ENCODE measurements at regions not wholly inside any gene's neighbourhood (a gene's known extent, or its start where the extent isn't known, plus 50 kb on each side); places are given as distances from the start of the nearest gene placed in this dataset.
"Not testable (repeated sequence)": the region's sequence is repeated elsewhere in the genome, so short reads cannot be mapped to it uniquely, and the experiment has no call there.

DNA sequence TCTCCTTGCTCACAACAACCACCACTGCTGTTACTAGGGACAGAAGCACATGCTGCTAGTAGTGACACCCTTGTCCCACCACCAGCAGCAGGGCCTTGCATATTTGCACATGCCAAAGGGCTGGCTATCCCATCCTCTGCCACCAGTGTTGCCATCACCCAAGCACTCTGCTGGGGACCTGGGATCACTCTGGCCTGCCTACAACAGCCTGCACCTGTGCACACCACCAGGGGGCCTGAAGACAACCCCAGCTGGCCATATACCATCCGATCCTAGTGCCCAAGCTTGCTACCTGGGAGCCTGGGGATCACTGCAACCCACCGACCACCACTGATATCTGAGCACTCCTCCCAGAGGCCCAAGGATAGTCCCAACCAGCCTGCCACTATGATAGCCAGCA, 99.9 kb upstream of the FANCL start:
- Histone ChIP-seq H3K27me3 (ENCODE audit: control insufficient read depth in 1 of 2, insufficient read depth in 2 of 2, low read length in 1 of 2) (peaks cover 0 to 2% of the 10 kb centered on the region in 2 donors), H3K36me3 (ENCODE audit: control insufficient read depth in 1 of 2, insufficient read depth in 2 of 2, low read length in 1 of 2) (no peaks in the 10 kb centered on the region), H3K9me3 (ENCODE audit: control insufficient read depth, low read length) (peaks cover 2% of the 10 kb centered on the region), H3K4me1 (ENCODE audit: control insufficient read depth in 1 of 2, insufficient read depth in 2 of 2, low read length in 2 of 2) (no peaks in the 10 kb centered on the region), H3K4me3 (ENCODE audit: low read length in 2 of 2) (no peak overlapping the region), H3K27ac (ENCODE audit: low read depth in 1 of 2, low read length in 2 of 2) (no peak overlapping the region)
- WGBS, 2 donors: 93 to 94% methylated on average over 2 of the region's 2 CpGs
- intact Hi-C loops (cut with DNase I): no loop called here
- DNase-seq (no peak), ATAC-seq (ENCODE audit: low FRiP score) (no peak)

DNA sequence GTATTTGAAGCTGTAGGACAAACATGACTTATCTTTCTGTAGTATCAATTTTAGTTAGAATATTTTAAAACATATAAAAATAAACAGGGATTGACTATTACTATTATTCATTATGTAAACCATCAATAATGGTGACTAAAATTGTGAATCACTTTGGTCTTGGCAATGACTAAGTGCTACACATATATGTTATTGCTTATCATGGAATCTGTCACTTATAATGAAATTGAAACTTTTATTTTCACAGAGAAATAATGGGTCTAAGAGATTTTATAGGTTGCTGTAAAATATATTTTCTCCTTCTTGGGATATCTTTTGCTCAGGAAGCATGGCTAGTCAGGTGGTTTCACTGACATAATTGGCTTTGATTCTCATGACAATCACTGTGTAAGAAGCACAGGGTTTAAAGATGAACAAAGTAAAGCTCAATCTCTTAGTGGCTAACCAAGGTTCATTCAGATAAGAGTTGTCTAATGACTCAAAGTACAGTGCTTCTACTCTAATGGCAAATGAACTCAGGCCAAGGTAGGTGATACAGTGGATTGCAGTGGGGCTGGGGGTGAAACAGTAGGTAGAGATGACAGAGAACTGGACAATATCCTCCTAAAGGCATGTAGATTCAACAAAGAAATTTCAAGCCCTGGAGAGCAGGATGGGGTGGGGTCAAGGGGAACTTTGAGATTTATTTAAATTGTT, 98.6 kb upstream of the FANCL start:
- intact Hi-C loops (cut with DNase I): no loop called here
- DNase-seq (no peak), ATAC-seq (ENCODE audit: low FRiP score) (no peak)
- Histone ChIP-seq H3K36me3 (ENCODE audit: control insufficient read depth in 1 of 2, insufficient read depth in 2 of 2, low read length in 1 of 2) (no peaks in the 10 kb centered on the region), H3K4me1 (ENCODE audit: control insufficient read depth in 1 of 2, insufficient read depth in 2 of 2, low read length in 2 of 2) (no peaks in the 10 kb centered on the region), H3K27me3 (ENCODE audit: control insufficient read depth in 1 of 2, insufficient read depth in 2 of 2, low read length in 1 of 2) (peaks cover 0 to 2% of the 10 kb centered on the region in 2 donors), H3K9me3 (ENCODE audit: control insufficient read depth, low read length) (peaks cover 2% of the 10 kb centered on the region), H3K4me3 (ENCODE audit: low read length in 2 of 2) (no peak overlapping the region), H3K27ac (ENCODE audit: low read depth in 1 of 2, low read length in 2 of 2) (no peak overlapping the region)

- WGBS, 2 donors: 40 to 46% methylated on average over 4 of the region's 4 CpGs
- ATAC-seq (ENCODE audit: low FRiP score): no peak
These were observed 95.3 kb upstream of the FANCL start for GRCh38 chr2:58336416-58336815.

DNA sequence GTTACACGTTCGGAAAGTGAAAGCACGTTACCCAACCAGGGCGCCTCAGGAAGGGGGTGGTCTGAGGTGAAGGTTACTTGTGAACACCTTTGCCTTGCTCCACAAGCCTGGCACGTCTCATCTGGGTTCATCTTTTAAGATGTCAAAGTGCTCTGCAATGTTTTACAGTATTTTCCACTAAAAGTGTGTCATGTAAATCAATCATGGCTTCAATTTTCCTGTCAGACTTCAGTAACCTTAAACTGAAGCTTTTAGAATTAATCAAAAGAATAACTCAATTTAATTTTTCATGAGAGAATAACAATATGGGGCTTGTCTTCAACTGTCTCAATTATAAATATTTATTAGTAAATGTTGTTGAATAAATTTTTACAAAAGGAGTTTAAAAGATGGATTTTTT, 93.3 kb upstream of the FANCL start:
- H3K36me3 ChIP-seq (ENCODE audit: control insufficient read depth in 1 of 2, insufficient read depth in 2 of 2, low read length in 1 of 2): no peaks in the 10 kb centered on the region
- H3K27ac ChIP-seq (ENCODE audit: low read depth in 1 of 2, low read length in 2 of 2): no peak overlapping the region
- H3K9me3 ChIP-seq (ENCODE audit: control insufficient read depth, low read length): no peaks in the 10 kb centered on the region
- intact Hi-C loops (cut with DNase I): no loop called here
- no peak overlapping the region for H3K4me3 ChIP-seq (ENCODE audit: low read length in 2 of 2)
- peaks cover 0 to 2% of the 10 kb centered on the region in 2 donors for H3K27me3 ChIP-seq (ENCODE audit: control insufficient read depth in 1 of 2, insufficient read depth in 2 of 2, low read length in 1 of 2)
- DNase-seq: no peak
- no peak for ATAC-seq (ENCODE audit: low FRiP score)
- H3K4me1 ChIP-seq (ENCODE audit: control insufficient read depth in 1 of 2, insufficient read depth in 2 of 2, low read length in 2 of 2): no peaks in the 10 kb centered on the region
- WGBS, 2 donors: 66 to 72% methylated on average over 5 of the region's 5 CpGs

More at GRCh38 chr2:58336416-58336815, 95.3 kb upstream of the FANCL start:
- H3K4me3 ChIP-seq (ENCODE audit: low read length in 2 of 2): no peak overlapping the region
- peaks cover 2% of the 10 kb centered on the region for H3K9me3 ChIP-seq (ENCODE audit: control insufficient read depth, low read length)
- intact Hi-C loops (cut with DNase I): no loop called here
- DNase-seq: no peak
- H3K4me1 ChIP-seq (ENCODE audit: control insufficient read depth in 1 of 2, insufficient read depth in 2 of 2, low read length in 2 of 2): no peaks in the 10 kb centered on the region
- no peaks in the 10 kb centered on the region for H3K36me3 ChIP-seq (ENCODE audit: control insufficient read depth in 1 of 2, insufficient read depth in 2 of 2, low read length in 1 of 2)
- peaks cover 0 to 2% of the 10 kb centered on the region in 2 donors for H3K27me3 ChIP-seq (ENCODE audit: control insufficient read depth in 1 of 2, insufficient read depth in 2 of 2, low read length in 1 of 2)
- no peak overlapping the region for H3K27ac ChIP-seq (ENCODE audit: low read depth in 1 of 2, low read length in 2 of 2)

- H3K4me1 ChIP-seq (ENCODE audit: control insufficient read depth in 1 of 2, insufficient read depth in 2 of 2, low read length in 2 of 2); H3K9me3 ChIP-seq (ENCODE audit: control insufficient read depth, low read length); ATAC-seq (ENCODE audit: low FRiP score); H3K27me3 ChIP-seq (ENCODE audit: control insufficient read depth in 1 of 2, insufficient read depth in 2 of 2, low read length in 1 of 2); H3K4me3 ChIP-seq (ENCODE audit: low read length in 2 of 2); H3K36me3 ChIP-seq (ENCODE audit: control insufficient read depth in 1 of 2, insufficient read depth in 2 of 2, low read length in 1 of 2); DNase-seq; intact Hi-C loops (cut with DNase I); H3K27ac ChIP-seq (ENCODE audit: low read depth in 1 of 2, low read length in 2 of 2): not testable (repeated sequence)
- WGBS, 2 donors: 86% methylated on average over 18 of the region's 18 CpGs
These were observed 84.3 kb upstream of the FANCL start for GRCh38 chr2:58325296-58325895.

DNA sequence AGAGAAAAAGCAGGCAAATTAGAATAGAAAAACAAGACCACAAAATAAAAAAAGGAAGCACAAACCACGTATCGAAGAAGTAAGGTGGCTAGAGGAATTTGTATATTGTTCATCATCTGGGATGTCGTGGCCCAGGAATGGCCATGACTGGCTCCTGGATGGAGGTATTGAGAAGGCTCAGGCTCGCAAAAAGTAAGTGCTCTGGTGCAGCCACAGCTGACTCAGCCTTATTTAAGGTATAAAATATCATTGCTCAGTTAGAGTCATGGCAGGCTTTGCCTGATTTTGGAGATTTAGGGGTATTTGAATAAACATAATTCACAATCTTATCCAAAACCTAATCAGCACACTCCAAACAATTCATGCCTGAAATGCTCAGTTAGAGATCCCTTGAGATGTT, 78.4 kb upstream of the FANCL start:
- 67 to 79% methylated on average over 4 of the region's 4 CpGs for WGBS, 2 donors
- Histone ChIP-seq H3K27ac (ENCODE audit: low read depth in 1 of 2, low read length in 2 of 2) (no peak overlapping the region), H3K4me1 (ENCODE audit: control insufficient read depth in 1 of 2, insufficient read depth in 2 of 2, low read length in 2 of 2) (no peaks in the 10 kb centered on the region), H3K4me3 (ENCODE audit: low read length in 2 of 2) (no peak overlapping the region), H3K27me3 (ENCODE audit: control insufficient read depth in 1 of 2, insufficient read depth in 2 of 2, low read length in 1 of 2) (no peaks in the 10 kb centered on the region), H3K36me3 (ENCODE audit: control insufficient read depth in 1 of 2, insufficient read depth in 2 of 2, low read length in 1 of 2) (no peaks in the 10 kb centered on the region), H3K9me3 (ENCODE audit: control insufficient read depth, low read length) (no peaks in the 10 kb centered on the region)
- ATAC-seq (ENCODE audit: low FRiP score): no peak
- intact Hi-C loops (cut with DNase I): no loop called here
- no peak for DNase-seq

DNA sequence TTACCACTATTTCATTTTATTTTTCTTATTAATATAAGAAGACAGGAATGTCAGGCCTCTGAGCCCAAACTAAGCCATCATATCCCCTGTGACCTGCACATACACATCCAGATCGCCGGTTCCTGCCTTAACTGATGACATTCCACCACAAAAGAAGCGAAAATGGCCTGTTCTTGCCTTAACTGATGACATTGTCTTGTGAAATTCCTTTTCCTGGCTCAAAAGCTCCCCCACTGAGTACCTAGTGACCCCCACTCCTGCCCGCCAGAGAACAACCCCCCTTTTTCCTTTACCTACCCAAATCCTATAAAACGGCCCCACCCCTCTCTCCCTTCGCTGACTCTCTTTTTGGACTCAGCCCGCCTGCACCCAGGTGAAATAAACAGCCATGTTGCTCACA, 77.8 kb upstream of the FANCL start:
- H3K9me3 ChIP-seq (ENCODE audit: control insufficient read depth, low read length); intact Hi-C loops (cut with DNase I); H3K36me3 ChIP-seq (ENCODE audit: control insufficient read depth in 1 of 2, insufficient read depth in 2 of 2, low read length in 1 of 2); H3K4me1 ChIP-seq (ENCODE audit: control insufficient read depth in 1 of 2, insufficient read depth in 2 of 2, low read length in 2 of 2); H3K27ac ChIP-seq (ENCODE audit: low read depth in 1 of 2, low read length in 2 of 2); DNase-seq; ATAC-seq (ENCODE audit: low FRiP score); H3K4me3 ChIP-seq (ENCODE audit: low read length in 2 of 2); H3K27me3 ChIP-seq (ENCODE audit: control insufficient read depth in 1 of 2, insufficient read depth in 2 of 2, low read length in 1 of 2): not testable (repeated sequence)
- WGBS, 2 donors: 80 to 86% methylated on average over 7 of the region's 7 CpGs

DNA sequence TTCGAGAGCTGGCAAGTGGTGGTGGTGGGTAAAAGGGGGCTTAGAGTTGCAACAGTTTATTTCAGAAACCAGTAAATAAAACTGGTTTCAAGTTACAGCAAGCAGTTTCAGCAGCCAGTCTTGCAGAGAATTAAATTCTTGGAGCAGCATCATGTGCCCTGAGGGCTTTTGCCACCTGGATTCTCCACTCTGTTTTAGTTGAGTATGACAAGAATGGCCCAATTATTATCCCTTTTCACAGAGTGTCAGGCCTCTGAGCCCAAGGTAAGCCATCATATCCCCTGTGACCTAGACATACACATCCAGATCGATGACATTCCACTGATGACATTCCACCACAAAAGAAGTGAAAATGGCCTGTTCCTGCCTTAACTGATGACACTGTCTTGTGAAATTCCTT, 72.8 kb upstream of the FANCL start:
- Histone ChIP-seq H3K4me3 (ENCODE audit: low read length in 2 of 2) (no peak overlapping the region), H3K9me3 (ENCODE audit: control insufficient read depth, low read length) (peaks cover 1% of the 10 kb centered on the region), H3K27ac (ENCODE audit: low read depth in 1 of 2, low read length in 2 of 2) (no peak overlapping the region), H3K4me1 (ENCODE audit: control insufficient read depth in 1 of 2, insufficient read depth in 2 of 2, low read length in 2 of 2) (no peaks in the 10 kb centered on the region), H3K27me3 (ENCODE audit: control insufficient read depth in 1 of 2, insufficient read depth in 2 of 2, low read length in 1 of 2) (no peaks in the 10 kb centered on the region), H3K36me3 (ENCODE audit: control insufficient read depth in 1 of 2, insufficient read depth in 2 of 2, low read length in 1 of 2) (no peaks in the 10 kb centered on the region)
- 59 to 87% methylated on average over 2 of the region's 2 CpGs for WGBS, 2 donors
- intact Hi-C loops (cut with DNase I): no loop called here
- DNase-seq: no peak
- ATAC-seq (ENCODE audit: low FRiP score): no peak

DNA sequence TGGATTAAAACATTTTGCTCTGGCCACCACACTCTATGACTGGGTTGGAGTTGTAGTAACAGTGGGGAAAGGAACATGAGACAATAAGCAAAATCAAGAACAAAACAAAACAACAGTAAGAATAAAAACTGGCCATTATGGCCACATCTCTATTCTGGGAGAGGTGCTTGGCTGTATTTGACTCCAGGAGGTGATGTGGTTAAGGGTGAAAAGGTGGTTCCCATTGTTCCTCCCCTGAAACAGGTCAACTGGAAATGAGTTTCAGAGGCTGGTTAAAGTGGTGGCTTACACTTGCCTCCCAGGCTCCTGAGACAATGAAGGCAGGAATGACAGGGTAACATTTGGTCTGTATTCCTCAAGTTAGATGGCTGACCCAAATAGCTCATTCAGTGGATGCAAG, 67.3 kb upstream of the FANCL start:
- no peak overlapping the region for H3K4me3 ChIP-seq (ENCODE audit: low read length in 2 of 2)
- intact Hi-C loops (cut with DNase I): no loop called here
- H3K9me3 ChIP-seq (ENCODE audit: control insufficient read depth, low read length): no peaks in the 10 kb centered on the region
- no peak overlapping the region for H3K27ac ChIP-seq (ENCODE audit: low read depth in 1 of 2, low read length in 2 of 2)
- no peaks in the 10 kb centered on the region for H3K4me1 ChIP-seq (ENCODE audit: control insufficient read depth in 1 of 2, insufficient read depth in 2 of 2, low read length in 2 of 2)
- ATAC-seq (ENCODE audit: low FRiP score) (no peak), DNase-seq (no peak)
- no peaks in the 10 kb centered on the region for H3K36me3 ChIP-seq (ENCODE audit: control insufficient read depth in 1 of 2, insufficient read depth in 2 of 2, low read length in 1 of 2)
- no peaks in the 10 kb centered on the region for H3K27me3 ChIP-seq (ENCODE audit: control insufficient read depth in 1 of 2, insufficient read depth in 2 of 2, low read length in 1 of 2)
